Gastrocnemius medialis (tissue), 4 donors: ENCODE measurements at regions not wholly inside any gene's neighbourhood (a gene's known extent, or its start where the extent isn't known, plus 50 kb on each side); places are given as distances from the start of the nearest gene placed in this dataset.

Experiments
- POLR2A ChIP-seq, 2 donors: fragments of 450-650 bp; IDR thresholded peaks; one replicate each; pipeline ENCODE4 v1.6.1; 2017; ENCODE audit warnings: antibody characterized with exemption in 2 of 2, mild to moderate bottlenecking in 2 of 2, moderate library complexity in 2 of 2
- TF ChIP-seq, protein P1 (sequence below), 5 experiments: fragments of 450-650 bp in 3 of 5; fragments of 200-600 bp in 2 of 5; sonication (generic) in 2 of 5; IDR thresholded peaks in 4 of 5; conservative IDR thresholded peaks in 1 of 5; 1 replicate in 4 of 5; 2 replicates in 1 of 5; pipeline ENCODE4 v1.5.1; 2016 to 2019; ENCODE audit warnings: antibody characterized with exemption in 5 of 5, mild to moderate bottlenecking in 3 of 5, moderate library complexity in 3 of 5

GRCh38 chr9:117927354-117927753 is 223.2 kb downstream of the TLR4 start:
- TF ChIP-seq POLR2A (IDR thresholded peaks at IDR 0.05), result no peak
- TF ChIP-seq, protein P1, sequence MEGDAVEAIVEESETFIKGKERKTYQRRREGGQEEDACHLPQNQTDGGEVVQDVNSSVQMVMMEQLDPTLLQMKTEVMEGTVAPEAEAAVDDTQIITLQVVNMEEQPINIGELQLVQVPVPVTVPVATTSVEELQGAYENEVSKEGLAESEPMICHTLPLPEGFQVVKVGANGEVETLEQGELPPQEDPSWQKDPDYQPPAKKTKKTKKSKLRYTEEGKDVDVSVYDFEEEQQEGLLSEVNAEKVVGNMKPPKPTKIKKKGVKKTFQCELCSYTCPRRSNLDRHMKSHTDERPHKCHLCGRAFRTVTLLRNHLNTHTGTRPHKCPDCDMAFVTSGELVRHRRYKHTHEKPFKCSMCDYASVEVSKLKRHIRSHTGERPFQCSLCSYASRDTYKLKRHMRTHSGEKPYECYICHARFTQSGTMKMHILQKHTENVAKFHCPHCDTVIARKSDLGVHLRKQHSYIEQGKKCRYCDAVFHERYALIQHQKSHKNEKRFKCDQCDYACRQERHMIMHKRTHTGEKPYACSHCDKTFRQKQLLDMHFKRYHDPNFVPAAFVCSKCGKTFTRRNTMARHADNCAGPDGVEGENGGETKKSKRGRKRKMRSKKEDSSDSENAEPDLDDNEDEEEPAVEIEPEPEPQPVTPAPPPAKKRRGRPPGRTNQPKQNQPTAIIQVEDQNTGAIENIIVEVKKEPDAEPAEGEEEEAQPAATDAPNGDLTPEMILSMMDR (IDR thresholded peaks at IDR 0.05 in 4 of 5, conservative IDR thresholded peaks at IDR 0.05 in 1 of 5), result no peak
